HEK293T (cell line): ENCODE measurements at regions not wholly inside any gene's neighbourhood (a gene's known extent, or its start where the extent isn't known, plus 50 kb on each side); places are given as distances from the start of the nearest gene placed in this dataset.

Experiments used
- CTCF ChIA-PET: fragments of 350-600 bp; formaldehyde crosslinking; extraction: SDS; loops from one replicate; lab custom pipeline; 2021; ENCODE audit warnings: antibody characterized with exemption, inconsistent platforms; lab: Yijun Ruan, JAX
- POLR2A ChIA-PET: fragments of 350-600 bp; formaldehyde crosslinking; extraction: SDS; loops from one replicate; lab custom pipeline; 2020; ENCODE audit warnings: antibody characterized with exemption, inconsistent platforms; lab: Yijun Ruan, JAX
- DNase-seq: peaks from one replicate; pipeline ENCODE4 v3.0.0; 2012; ENCODE audit warnings: mixed read lengths; ENCODE audit errors: extremely low spot score
- ARNT ChIP-seq: fragments of 450-650 bp; IDR thresholded peaks from 2 replicates; pipeline ENCODE4 v1.6.1; 2017; ENCODE audit warnings: mild to moderate bottlenecking
- BHLHE40 ChIP-seq: fragments of 450-650 bp; IDR thresholded peaks from 2 replicates; pipeline ENCODE4 v1.6.1; 2016; ENCODE audit warnings: mild to moderate bottlenecking, moderate library complexity, borderline replicate concordance
- CTBP1 ChIP-seq: fragments of 450-650 bp; IDR thresholded peaks from 2 replicates; pipeline ENCODE4 v1.6.1; 2016; ENCODE audit warnings: borderline replicate concordance
- ELF4 ChIP-seq: fragments of 450-650 bp; IDR thresholded peaks from 2 replicates; pipeline ENCODE4 v1.6.1; 2017; ENCODE audit warnings: antibody characterized with exemption
- FOXA1 ChIP-seq: fragments of 450-650 bp; IDR thresholded peaks from 2 replicates; pipeline ENCODE4 v1.6.1; 2016; ENCODE audit warnings: mild to moderate bottlenecking
- FOXK2 ChIP-seq: fragments of 450-650 bp; IDR thresholded peaks from 2 replicates; pipeline ENCODE4 v1.6.1; 2016; ENCODE audit warnings: mild to moderate bottlenecking
- FOXM1 ChIP-seq: fragments of 450-650 bp; IDR thresholded peaks from 2 replicates; pipeline ENCODE4 v1.6.1; 2017; ENCODE audit warnings: mild to moderate bottlenecking, borderline replicate concordance
- HDGF ChIP-seq: fragments of 450-650 bp; IDR thresholded peaks from 2 replicates; pipeline ENCODE4 v1.6.1; 2017; ENCODE audit warnings: antibody characterized with exemption, borderline replicate concordance
- L3MBTL2 ChIP-seq: fragments of 450-650 bp; conservative IDR thresholded peaks from 2 replicates; pipeline ENCODE4 v1.6.1; 2016; ENCODE audit warnings: mild to moderate bottlenecking
- LEF1 ChIP-seq: fragments of 450-650 bp; IDR thresholded peaks from 2 replicates; pipeline ENCODE4 v1.6.1; 2017; ENCODE audit warnings: mild to moderate bottlenecking, borderline replicate concordance
- NFRKB ChIP-seq: fragments of 450-650 bp; IDR thresholded peaks from 2 replicates; pipeline ENCODE4 v1.6.1; 2016; ENCODE audit warnings: mild to moderate bottlenecking, moderate library complexity
- PKNOX1 ChIP-seq: fragments of 450-650 bp; IDR thresholded peaks from 2 replicates; pipeline ENCODE4 v1.6.1; 2016
- SP1 ChIP-seq: fragments of 450-650 bp; IDR thresholded peaks from 2 replicates; pipeline ENCODE4 v1.6.1; 2017
- SUZ12 ChIP-seq: fragments of 450-650 bp; IDR thresholded peaks from 2 replicates; pipeline ENCODE4 v1.6.1; 2016; ENCODE audit warnings: mild to moderate bottlenecking
- TARDBP ChIP-seq: fragments of 450-650 bp; IDR thresholded peaks from 2 replicates; pipeline ENCODE4 v1.6.1; 2016
- ZNF384 ChIP-seq: fragments of 450-650 bp; IDR thresholded peaks from 2 replicates; pipeline ENCODE4 v1.6.1; 2016

GRCh38 chr5:114658194-114658593, 296.3 kb downstream of the KCNN2 start:
- CTCF ChIA-PET = no interaction called here
- POLR2A ChIA-PET = no interaction called here
- no peak for DNase-seq
- TF ChIP-seq FOXA1 (no peak), SUZ12 (no peak)

- ChIA-PET CTCF (no interaction called here), POLR2A (no interaction called here)
- no peak for TF ChIP-seq SUZ12
- no peak for TF ChIP-seq FOXA1
- no peak for TF ChIP-seq NFRKB
- no peak for TF ChIP-seq CTBP1
- TF ChIP-seq FOXK2 = no peak
- TF ChIP-seq TARDBP = no peak
- TF ChIP-seq BHLHE40 = no peak
- TF ChIP-seq ARNT = no peak
- no peak for TF ChIP-seq L3MBTL2
- no peak for TF ChIP-seq SP1
- no peak for TF ChIP-seq LEF1
- TF ChIP-seq ELF4 = no peak
- no peak for TF ChIP-seq ZNF384
- TF ChIP-seq PKNOX1 = no peak
- no peak for TF ChIP-seq HDGF
- TF ChIP-seq FOXM1 = no peak
- DNase-seq = no peak
Observed at GRCh38 chr5:114657342-114658130, 295.7 kb downstream of the KCNN2 start.

GRCh38 chr5:114649878-114650277, 288.0 kb downstream of the KCNN2 start:
- CTCF ChIA-PET = no interaction called here
- DNase-seq = no peak
- POLR2A ChIA-PET = no interaction called here
- TF ChIP-seq HDGF (no peak), ARNT (no peak), SP1 (no peak), ZNF384 (no peak), BHLHE40 (no peak), FOXM1 (no peak), ELF4 (no peak), LEF1 (no peak), TARDBP (no peak), SUZ12 (no peak)

- TF ChIP-seq TARDBP (no peak), SP1 (no peak), ZNF384 (no peak), L3MBTL2 (no peak), ARNT (no peak), LEF1 (no peak), FOXK2 (no peak), FOXM1 (no peak), ELF4 (no peak), HDGF (no peak), BHLHE40 (no peak), FOXA1 (no peak), SUZ12 (no peak), NFRKB (no peak)
- POLR2A ChIA-PET = no interaction called here
- CTCF ChIA-PET = interaction anchor here (0.6 kb wide), 1 partner anchor 284 kb away, joined by 3 read pairs; no protein-coding TSS in a partner anchor
- no peak for DNase-seq
Observed at GRCh38 chr5:114648940-114649339, 287.1 kb downstream of the KCNN2 start.

- POLR2A ChIA-PET = no interaction called here
- no peak for DNase-seq
- TF ChIP-seq ELF4 (no peak), CTBP1 (no peak), ARNT (no peak), FOXA1 (no peak), FOXM1 (no peak), PKNOX1 (no peak), LEF1 (no peak), BHLHE40 (no peak), TARDBP (no peak), NFRKB (no peak), SP1 (no peak), L3MBTL2 (no peak), SUZ12 (no peak), ZNF384 (no peak), FOXK2 (no peak)
- CTCF ChIA-PET = no interaction called here
Observed at GRCh38 chr5:114644576-114644975, 282.7 kb downstream of the KCNN2 start.

GRCh38 chr5:114636271-114636670, 274.4 kb downstream of the KCNN2 start:
- ChIA-PET CTCF (no interaction called here), POLR2A (no interaction called here)
- no peak for DNase-seq
- TF ChIP-seq CTBP1 (no peak), SUZ12 (no peak), HDGF (no peak), PKNOX1 (no peak), FOXK2 (no peak), FOXM1 (no peak), NFRKB (no peak), TARDBP (no peak), BHLHE40 (no peak), ELF4 (no peak), SP1 (no peak), ARNT (no peak), ZNF384 (no peak), FOXA1 (no peak)
